ENCODE measurements at regions not wholly inside any gene's neighbourhood (a gene's known extent, or its start where the extent isn't known, plus 50 kb on each side); places are given as distances from the start of the nearest gene placed in this dataset.

GRCh38 chr3:137944593-137944992 lies 65.4 kb upstream of the CLDN18 start:
- Mint-ChIP-seq H3K27ac (no peak overlapping the region), H3K36me3 (no peaks in the 10 kb centered on the region), H3K9me3 (no peaks in the 10 kb centered on the region)
- ATAC-seq (no peak), DNase-seq (ENCODE audit: low spot score in 2 of 2) (no peak)

DNA sequence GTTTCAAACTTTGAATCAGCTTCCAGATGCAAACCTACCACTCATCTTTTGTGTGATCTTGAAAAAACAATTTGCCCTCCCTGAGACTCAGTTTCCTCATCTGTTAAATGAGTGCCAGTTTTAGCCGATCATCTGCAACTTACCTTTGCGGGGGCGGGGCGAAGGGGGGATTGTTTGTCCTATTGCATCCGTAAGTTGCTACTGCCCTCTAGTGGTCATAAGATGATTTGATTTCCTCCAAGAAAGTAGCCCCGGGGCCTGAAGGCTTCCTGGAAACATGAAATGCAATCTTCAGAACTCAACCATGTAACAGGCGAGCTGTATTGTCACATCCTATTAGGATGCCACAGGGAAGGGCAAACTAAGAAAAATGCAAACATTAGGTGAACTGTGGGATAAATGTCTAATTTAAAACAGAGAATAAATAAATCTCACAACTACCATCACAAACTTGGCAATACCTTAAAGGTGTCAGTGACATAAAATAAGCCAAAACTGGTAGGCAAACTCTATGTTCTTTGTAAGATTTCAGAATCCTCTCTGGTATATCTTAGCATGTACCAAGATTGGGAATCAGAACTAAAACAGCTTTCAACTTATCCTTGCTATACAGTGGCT lies 63.5 kb upstream of the CLDN18 start:
- Mint-ChIP-seq H3K27ac (no peak overlapping the region), H3K9me3 (no peaks in the 10 kb centered on the region), H3K36me3 (no peaks in the 10 kb centered on the region)
- ATAC-seq (peak in 1 of 2 donors; percentile 65), DNase-seq (ENCODE audit: low spot score in 2 of 2) (peak in 1 of 2 donors; percentile 44)

DNA sequence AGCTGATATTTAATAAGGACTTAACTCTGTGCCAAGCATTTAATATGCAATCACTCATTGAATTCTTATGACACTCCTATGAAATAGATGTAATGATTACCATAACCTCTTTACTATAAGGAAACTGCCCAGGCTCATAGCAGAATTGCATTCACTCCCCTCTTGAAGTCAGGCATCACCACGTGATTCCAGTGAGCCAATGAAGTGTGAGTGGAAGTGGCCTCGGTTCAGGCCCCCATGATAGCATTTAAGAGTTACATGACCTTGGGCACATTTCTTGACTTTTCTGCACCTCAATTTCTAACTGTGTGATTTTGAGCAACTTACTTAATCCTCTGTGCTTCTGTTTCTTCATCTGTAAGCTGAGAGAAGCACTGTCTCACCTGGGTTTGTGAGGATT lies 62.8 kb upstream of the CLDN18 start:
- Mint-ChIP-seq H3K9me3 (no peaks in the 10 kb centered on the region), H3K36me3 (no peaks in the 10 kb centered on the region), H3K27ac (no peak overlapping the region)
- ATAC-seq, result no peak
- no peak for DNase-seq (ENCODE audit: low spot score in 2 of 2)

DNA sequence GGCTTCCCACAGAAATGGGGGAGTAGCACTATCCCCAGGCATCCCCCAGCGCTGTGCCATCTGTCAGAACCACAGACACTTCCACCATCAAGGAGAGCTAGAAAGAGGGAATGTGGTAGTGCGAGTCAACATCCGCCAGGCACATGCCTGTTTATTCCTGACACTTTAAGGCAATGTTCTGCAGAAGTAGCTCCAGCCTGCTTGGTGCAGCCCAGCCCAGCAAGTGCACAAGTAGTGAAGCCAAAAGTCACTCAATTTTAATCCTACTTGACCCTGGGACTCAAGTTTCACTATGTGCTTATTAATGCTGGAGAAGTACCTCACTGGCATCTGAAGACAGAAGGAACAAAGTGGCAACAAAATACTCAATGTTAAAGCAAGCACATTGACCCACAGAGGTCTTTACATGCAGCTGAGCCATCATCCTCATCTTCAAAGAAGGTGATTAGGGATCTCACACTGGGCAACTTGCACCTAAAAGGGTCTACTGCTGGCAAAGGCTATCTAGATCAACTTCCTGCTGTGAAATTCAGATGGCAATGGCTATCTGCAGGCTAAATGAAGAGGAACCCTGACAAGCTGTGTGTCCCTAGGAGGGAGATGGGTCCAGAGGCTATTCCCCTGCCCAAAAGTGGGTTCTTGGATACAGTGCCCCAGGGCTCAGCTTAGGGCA lies 61.4 kb upstream of the CLDN18 start:
- Mint-ChIP-seq H3K36me3 (no peaks in the 10 kb centered on the region), H3K27ac (no peak overlapping the region), H3K9me3 (no peaks in the 10 kb centered on the region)
- ATAC-seq, result no peak
- no peak for DNase-seq (ENCODE audit: low spot score in 2 of 2)

DNA sequence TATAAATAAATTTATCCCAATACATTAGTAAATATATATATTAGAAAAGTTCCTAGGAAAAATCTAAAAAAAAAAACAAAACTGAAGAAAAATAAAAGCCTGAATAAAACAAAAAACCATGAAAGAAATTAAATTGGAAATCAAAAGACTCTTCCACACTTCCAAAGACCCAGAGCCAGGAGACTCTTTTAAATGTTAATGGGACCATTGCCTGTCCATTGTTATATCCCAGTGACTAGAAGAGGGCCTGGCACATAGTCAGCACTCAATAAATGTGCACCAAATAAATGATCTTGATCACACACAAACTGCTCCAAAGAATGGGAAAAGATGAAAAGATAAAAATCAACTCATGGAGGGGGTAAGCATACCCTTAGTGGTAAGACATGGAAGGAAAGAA lies 51.3 kb upstream of the CLDN18 start:
- DNase-seq (ENCODE audit: low spot score in 2 of 2), result no peak
- Mint-ChIP-seq H3K36me3 (peaks cover 7 to 12% of the 10 kb centered on the region in 2 donors), H3K27ac (no peak overlapping the region), H3K9me3 (peaks cover 6 to 13% of the 10 kb centered on the region in 2 donors)
- ATAC-seq, result no peak
